ENCODE measurements at regions not wholly inside any gene's neighbourhood (a gene's known extent, or its start where the extent isn't known, plus 50 kb on each side); places are given as distances from the start of the nearest gene placed in this dataset.
"Not testable (repeated sequence)": the region's sequence is repeated elsewhere in the genome, so short reads cannot be mapped to it uniquely, and the experiment has no call there.

DNA sequence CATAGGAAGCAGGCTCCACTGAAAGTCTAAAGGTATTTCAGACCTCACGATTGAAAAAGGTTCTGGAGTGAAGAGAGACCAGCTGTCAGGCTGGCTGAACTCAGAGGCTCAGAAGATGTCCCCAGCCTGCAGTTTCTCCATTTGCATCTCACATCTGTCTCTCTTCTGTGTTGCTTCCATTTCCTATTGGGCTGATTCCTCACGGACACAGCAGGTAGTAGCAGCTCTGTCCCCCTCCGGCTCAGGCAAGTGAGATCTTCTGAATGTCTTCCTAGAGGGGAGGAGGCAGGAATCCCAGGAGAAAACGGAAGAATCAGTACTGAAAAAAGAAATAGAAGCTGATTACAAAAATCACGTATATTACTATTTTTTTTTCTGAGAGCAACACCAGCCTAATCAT, 274.1 kb upstream of the COBL start:
- no peak for DNase-seq

DNA sequence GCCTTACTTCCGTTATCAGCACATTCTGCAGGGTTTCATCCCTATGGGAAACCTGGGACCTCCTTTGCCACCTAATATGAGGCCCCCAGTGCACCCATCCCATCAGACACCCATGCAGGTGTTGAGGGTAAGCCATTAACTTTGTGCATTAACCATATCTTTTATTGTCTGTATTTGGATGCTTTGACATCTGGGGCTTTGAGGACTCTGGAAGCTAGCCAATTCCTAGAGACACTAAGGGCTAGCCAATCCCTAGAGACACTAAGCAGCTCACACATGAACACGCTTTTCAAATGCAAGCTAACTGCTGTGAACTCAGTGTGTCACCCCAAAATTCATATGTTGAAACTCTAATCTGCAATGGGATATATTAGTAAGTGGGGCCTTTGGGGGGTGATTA, 272.5 kb upstream of the COBL start:
- DNase-seq, result no peak

DNA sequence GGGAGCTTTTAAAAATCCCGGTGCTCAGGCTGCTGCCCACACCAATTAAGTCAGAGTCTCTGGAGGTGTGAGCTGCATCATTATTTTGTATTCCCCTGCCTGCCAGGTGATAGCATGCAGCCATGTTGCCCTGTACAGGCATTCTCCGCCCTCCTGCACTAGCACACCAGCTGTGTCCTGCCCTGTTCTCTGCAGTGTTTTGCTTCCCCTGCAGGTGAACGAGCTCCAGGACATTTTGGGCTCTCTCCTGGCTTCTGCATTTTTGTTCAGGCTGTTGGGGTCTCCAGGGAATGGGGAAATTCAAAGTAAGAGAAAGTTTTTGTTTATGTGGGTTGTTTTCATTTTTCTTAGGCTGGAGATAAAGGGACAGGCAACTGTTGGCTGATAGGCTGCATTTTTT, 271.0 kb upstream of the COBL start:
- no peak for DNase-seq

DNA sequence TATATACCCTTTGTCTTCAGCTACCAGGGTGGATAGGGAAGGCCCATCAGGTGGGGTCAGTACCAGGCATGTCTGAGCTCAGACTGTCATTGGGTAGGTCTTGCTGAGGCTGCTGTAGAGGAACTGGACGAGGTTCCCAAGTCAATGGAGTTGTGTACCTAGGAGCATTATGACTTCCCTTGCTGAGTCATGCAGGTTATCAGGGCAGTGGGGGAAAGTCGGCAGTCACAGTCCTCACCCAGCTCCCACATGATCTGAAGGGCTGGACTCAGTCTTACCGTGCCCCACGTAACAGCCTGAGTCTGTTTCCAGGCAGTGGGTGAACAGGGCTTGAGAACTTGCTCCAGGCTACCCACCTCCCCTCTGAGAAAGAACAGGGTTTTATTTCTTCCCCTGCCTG, 260.8 kb upstream of the COBL start:
- DNase-seq, result no peak

DNA sequence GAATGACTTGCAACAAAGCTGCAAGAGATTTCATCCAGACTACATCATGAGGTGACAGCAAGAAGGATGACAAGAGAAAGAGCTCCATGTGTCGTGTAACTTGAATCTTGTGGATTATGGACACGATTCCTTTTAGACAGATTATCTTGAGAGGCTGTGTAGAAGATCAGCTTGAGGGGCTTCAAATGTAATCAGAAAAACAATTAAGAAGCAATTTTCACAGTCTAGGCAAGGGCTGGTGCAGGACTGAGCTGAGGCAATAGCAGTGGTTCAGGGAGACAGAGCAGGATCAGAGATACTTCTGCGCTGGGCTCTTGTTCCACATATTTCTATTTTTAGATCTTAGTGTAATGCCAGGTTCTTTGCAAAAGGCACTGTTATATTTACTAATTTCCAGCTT, 253.0 kb upstream of the COBL start:
- no peak for DNase-seq

DNA sequence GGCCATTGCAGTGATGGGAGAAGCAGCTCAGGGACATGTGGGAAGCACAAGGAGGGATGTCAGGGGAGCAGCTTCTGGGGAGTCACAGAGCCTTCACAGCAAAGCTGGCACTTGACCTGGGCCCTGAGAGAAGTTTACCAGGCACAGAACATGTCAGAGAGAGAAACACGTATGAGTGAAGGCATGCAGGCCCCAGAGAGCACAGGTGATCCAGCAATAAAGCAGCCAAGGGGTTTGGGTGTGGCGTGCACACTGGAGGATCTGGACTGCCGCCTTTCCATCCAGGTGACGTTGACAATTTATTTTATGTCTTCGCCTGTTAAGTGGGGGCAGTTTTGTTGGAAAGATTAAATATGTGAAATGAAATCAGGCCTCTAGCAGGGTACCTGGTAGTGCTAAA, 252.6 kb upstream of the COBL start:
- DNase-seq, result no peak

DNA sequence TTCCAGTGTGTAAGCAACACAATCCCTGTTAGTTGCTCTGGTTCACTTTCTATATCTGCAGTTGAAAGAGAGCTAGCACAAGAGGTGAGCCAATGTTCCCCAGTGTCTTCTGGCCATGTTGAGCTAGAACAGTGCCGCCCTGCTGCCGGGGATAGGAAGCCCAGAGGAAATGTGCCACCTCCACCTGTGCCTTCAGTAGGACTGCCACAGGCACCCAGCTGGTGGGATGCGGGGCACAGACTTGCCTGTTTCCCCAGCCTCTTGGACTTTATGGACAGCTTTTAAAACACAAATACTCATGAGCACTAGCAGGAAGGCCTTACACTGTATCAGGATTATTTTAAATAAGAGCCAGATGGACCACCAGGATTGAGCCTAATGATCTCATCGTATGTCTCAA, 234.5 kb upstream of the COBL start:
- DNase-seq, result no peak

DNA sequence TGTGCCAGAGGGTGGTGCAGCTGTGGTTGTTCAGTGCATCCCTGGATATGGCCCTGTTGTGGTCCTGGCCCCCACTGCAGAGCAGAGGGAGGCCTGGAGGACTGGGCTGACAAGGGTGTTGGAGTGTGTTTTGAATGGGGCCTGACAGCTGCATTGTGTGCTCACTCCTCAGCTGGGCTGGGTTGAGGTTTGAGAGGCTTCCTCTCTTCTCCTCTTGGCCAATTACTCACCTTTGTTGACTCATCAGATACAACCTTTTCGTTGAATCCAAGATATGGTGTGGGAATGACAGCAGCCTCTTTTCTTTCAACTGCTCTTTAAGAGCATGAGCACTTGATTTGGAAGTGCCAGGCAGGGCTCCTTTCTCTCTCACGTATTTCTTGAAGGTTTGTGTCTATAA, 228.5 kb upstream of the COBL start:
- DNase-seq, result no peak

DNA sequence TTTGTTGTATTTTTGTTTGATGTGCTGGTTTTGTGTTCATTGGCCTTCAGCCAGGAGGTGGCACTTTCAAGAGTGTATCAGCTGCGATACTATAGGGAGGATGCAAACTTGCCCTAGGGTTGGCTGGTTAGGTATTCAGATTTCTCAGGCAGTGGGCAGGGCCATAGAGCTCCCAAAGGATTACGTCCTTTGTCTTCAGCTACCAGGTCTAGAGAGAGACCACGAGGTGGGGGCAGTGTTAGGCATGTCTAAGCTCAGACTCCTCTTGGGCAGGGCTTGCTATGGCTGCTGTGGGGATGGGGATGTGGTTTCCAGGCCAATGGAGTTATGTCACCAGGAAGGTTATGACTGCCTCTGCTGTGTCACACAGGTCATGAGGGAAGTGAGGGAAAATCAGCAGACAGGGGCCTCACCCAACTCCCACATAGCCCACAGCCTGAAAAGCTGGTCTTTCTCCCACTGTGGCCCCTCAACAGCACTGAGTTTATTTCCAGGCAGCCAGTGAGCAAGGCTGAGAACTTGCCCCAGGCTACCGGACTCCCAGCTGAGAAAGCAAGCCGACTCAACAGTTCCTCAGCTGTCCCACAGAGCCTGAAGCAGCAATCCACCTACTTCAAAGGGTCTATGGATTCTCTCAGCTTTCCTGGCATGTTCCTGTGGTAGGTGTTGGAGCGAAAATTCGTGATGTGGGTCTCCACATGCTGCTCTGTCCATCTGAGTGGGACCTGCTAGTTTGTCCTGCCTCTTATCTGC, 227.4 kb upstream of the COBL start:
- DNase-seq, result no peak

DNA sequence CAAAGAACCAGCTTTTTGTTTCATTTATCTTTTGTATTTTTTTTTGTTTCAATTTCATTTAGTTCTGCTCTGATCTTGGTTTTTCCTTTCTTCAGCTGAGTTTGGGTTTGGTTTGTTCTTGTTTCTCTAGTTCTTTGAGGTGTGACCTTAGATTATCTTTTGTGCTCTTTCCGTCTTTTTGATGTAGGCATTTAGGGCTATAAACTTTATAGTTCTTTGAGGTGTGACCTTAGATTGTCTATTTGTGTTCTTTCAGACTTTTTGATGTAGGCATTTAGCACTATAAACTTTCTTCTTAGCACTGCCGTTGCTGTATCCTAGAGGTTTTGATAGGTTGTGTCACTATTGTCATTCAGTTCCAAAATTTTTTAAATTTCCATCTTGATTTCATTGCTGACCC, 224.3 kb upstream of the COBL start:
- DNase-seq, result not testable (repeated sequence)

DNA sequence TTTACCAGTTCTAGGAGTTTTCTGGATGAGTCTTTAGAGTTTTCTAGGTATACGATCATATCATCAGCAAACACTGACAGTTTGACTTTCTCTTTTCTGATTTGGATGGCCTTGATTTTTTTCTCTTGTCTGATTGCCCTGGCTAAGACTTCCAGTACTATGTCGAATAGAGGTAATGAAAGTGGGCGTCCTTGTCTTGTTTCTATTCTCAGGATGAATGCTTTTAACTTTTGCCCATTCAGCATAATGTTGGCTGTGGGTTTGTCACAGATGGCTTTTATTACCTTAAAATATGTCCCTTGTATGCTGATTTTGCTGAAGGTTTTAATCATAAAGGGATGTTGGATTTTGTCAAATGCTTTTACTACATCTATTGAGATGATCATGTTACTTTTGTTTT, 223.2 kb upstream of the COBL start:
- DNase-seq, result no peak

DNA sequence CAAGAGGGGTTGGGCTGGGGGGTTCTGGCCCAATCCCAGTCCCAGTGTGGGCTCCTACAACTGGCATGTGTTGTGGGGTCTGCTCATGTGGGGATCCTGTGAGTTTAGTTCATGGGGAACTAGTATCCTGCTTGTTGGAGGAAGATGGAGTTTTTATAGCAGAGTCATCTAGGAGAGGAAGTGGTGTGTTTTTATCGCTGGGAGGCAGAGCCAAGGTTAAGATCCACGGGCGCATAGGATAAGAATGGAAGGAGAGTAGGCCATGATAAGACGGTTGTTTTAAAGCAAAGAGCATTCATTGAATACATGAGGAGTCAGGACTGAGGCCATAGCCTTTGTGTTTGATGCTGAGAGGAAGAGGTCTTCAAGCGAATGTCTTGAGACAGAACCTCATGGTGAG, 211.6 kb upstream of the COBL start:
- no peak for DNase-seq

DNA sequence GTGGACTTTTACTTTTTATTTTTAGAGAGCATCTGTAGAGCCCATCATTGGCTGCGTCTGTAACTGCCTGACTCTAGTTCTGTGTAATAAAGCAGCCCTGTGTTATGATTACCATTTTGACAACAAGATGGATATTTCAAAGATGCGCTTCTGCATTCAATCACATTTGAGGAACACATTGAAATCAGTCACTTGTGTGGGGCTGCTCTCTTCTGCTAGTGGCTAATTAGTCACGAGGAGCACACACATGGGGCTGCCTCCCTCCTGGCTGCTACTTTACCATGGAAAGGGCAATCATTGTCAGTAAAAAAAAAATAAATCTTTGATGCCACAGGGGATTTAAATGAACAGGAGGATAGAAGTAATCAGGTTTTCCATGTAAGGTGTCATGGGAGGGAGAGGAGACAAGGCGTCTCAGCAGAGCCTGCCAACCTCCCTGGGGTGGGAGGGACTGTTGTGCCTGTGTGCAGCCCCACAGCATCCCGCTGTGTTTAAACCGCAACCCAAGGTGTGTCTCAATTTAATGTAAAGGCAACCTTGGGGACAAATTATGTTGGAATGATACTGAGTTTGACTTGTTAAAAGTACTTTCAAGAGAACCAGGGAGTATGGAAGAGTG, 205.2 kb upstream of the COBL start:
- no peak for DNase-seq

DNA sequence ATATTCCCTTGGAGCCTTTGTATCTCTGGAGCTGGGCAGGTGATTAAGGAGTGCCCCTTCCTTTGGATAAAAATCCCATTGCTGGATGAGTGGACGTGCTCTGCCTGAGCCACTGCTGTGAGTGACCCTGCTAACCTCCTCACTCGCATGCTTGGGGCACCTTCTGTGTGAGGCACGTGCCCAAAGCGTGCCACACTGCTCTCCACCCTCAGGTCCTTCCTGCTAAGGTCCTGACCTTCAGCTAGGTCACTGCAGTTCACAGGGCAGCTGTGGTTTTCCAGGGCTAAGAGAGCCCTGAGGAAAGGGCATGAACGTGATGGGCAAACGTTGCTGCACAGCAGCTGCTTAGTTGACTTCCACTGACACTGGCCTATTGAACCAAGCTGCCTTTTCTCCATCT, 204.4 kb upstream of the COBL start:
- no peak for DNase-seq

DNA sequence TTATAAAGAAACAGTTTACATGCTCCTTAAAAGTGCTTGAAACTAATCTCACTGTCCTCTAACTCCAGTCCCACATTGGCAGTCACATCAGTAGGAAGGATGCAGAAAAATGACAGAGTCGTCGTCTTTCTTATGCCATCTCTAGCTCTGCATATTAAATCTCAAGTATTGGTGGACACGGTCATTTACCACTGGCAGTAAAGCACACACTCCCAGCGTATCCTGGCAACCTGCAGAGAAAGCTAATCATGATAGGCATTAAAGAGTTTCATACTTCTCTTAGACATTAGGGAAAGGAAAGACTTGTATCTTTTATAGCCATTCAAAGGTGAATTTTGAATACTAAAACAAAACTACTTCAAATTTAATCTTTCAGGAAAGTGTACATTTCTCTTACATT, 202.0 kb upstream of the COBL start:
- no peak for DNase-seq

DNA sequence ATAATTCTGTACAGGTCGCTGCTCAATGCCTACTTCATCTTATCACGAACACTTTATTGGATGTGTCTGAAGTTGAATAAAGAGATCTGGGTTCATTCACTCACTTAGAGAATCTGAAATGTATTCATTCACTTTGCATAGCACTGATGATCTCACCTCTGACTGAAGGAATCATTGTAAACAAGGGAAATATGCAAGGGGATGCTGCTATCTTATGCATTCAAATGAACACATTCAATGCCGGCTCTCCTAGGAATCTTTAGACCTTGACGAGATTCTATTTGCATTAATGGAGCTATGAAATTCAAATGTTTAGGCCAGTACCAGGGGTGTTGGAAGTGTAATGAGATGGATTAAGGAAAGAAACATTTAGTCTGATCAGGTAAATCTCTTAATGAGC, 200.6 kb upstream of the COBL start:
- DNase-seq, result no peak

DNA sequence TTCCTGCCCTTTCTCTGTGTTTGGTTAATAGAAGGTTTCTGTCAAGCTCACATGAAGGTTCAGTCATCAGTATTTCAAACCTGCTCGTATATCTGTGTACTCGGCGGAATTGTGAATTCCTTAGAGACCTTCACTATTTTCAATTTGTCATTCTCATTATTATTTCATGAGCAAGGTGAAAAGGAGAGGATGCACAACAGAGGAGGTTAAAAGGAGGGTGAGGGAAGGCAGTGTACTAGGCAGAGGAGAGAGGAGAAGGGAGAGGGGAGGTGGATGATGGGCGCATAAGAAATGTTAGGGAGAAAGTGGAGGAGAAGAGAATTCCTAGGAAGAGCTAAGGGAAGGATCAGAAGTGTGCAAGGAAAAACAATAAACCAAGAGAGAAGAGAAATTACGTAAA, 185.0 kb upstream of the COBL start:
- no peak for DNase-seq

DNA sequence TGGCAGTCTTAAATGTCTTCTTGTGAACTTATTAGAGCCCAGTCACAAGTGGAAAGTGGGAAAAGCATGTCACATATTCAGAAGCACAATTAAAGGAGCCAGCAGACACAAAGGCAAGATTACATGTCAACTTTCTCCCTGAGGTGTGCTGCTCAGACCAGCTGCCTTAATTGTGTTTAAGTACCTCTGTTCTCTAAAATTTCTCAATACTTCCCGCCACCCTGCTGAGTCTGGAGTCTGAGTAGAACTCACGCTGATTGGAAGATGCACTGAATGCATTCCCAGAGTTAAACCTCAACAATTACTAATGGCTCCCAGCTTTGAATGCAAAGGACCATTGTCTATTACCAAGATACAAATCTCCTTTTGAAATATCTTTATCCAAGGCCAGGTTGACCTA, 166.4 kb upstream of the COBL start:
- no peak for DNase-seq

DNA sequence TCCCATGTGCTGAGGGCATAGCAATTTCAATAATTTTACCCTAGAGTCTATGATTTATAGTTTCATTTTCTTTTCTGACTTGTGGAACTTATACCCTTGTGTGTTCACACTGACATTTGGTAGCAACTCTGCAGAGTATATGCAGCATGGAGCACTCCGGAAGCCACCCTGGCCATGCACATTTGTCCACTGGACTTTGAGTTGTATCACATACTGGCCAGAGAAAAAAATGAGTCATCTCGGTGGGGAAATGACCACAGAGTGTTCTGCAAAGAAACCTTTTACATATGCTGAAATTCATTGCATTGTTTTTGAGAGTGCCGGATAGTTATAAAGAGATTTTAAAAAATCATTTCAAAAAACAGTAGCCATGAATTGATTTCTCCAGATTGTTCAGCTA, 164.8 kb upstream of the COBL start:
- no peak for DNase-seq

DNA sequence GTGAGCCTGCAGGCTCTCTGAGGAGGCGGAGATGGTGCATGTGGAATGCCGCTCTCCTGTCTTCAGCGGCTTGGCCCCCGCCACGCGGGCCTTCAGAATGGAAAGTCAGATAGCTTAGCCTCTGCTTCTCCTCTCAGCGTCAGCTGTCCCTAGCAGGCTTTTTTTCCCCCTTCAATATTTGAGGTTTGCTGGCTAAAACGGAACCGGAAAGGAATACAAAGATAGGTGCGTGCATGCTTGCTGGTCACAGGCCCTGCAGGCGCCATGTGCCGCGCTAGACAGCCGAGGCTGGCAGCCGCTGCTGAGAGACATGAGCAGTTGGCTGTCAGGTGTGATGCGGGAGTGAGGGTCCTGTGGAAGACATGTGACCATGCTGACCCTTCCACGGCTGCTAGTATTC, 161.2 kb upstream of the COBL start:
- DNase-seq, result no peak

DNA sequence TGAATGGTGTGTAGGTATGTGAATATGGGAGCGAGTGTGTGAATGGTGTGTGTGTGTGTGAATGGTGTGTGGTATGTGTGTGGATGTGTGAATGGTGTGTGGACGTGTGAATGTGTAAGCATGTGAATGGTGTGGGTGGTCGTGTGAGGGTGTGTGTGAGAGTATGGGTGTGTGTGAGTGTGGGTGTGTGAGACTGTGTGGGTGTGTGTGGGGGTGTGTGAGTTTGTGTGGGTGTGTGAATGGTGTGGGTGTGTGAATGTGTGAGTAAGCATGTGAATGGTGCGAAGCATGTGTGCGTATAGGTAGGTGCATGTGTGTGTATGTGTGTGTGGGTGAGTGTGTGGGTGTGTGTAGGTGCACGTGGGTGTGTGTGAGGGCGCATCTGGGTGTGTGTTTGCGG, 160.7 kb upstream of the COBL start:
- DNase-seq, result no peak

DNA sequence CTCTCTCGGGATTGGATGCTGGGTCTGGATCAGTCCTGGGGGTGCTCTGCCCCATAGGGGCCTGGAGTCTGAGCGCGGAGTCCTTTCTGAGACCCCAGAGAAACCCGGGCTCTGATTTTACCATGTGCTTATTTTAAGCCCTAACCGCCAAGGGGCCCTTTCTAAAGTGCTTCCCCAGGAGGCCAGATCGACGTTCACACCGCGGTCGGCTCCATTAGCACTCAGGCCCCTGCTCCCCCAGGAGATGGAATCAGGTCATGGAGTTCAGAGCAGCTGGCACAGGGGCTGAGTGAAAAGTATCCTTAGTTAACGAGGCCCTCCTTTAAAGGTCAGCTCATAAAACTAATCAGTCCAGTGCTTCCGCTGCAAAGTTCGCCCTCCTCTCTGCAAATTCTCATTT, 159.4 kb upstream of the COBL start:
- DNase-seq, result no peak

DNA sequence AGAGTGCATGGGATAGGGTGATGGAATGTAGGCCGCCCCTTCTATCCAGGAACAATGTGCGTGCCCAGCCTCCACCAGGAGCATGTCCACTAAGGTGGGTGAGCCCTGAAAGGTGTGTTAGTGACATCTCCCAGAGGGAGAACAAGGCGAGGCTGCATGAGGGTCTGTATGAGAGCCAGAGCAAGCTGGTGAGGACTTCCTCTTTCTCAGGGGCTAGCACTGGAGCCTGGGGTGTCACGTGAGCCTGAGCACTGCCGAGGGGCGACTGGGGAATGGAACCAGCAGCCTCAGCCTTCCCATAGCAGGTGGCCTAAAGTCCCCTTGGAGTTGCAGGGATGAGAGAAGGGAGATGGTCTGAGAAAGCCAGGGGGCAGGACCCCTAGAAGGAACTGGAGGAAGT, 156.3 kb upstream of the COBL start:
- no peak for DNase-seq

DNA sequence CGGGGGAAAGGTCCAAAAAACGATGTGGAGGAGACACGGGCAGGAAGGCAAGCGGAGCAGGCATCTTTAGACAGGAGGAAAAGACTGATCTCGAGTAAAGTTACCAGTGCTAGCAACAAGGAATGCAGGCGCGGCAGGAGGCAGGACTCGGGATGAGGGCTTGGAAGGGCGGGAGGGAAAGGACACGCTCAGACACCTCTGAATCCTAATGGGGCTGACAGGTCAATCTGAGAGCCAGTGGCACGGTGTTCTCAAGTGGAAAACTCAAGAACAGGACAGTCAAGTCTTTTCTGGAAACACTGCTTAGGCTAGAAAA, 155.3 kb upstream of the COBL start:
- no peak for DNase-seq

DNA sequence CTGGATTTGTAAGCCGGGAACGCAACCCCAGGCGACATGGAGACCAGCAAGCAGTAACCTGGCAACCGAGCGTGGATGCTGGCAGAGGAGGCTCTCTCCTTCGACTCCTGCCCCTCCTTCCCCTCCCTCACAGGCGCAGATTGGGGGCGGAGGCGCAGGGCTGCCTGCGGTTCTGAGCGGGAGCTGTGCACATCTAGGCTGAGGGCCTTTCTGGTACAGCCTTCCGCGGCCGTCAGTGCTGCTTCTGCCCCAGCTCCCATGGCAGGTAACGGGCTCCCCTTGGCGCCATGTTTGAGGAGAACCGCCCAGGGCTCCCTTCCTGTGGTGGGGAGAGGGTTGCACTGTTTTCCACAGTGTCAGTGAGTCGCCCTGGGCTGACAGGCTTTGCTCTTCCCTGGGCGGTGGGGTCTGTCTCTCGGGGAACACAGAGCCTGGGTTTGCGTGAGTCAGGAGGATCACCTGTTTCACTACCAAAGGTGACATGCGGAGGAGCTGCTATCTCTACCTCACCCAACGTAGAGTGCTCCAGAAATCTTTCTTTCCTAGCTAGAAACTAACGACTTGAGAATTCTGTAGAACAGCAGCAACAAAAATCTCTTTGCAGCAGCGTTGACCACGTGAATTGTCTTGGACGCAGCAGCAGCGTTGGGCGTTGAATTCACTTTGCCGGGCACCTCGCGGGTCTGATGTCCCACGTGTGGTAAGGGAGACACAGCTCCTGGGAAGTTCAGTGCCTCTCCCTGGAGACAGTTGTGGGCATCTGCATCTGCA, 154.8 kb upstream of the COBL start:
- DNase-seq, result no peak

All from right forelimb (tissue), 1 donor.